ENCODE measurements at regions not wholly inside any gene's neighbourhood (a gene's known extent, or its start where the extent isn't known, plus 50 kb on each side); places are given as distances from the start of the nearest gene placed in this dataset.

DNA sequence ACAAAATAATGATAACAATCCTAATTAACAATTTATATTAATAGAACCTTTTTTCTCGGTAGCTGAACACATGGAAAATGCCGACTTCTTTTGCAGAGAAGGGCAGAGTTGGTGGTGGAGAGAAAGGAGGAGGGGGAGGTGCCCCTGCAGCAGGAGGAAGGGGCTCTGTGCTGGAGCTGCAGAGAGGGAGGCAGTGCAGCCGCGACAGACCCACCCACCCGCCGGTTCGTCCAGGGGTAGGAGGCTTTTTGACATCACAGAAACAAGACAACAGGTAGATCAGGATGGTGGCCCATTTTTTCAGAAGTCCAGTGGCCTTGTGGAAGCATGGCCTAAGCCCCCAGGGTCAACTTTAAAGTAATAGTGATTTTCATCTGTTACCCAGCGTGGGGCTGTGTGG is 321.1 kb upstream of the SALL3 start:
- no peak for TF ChIP-seq CTCF (IDR thresholded peaks at IDR 0.05; ENCODE audit: low read depth, low read length, poor library complexity, severe bottlenecking)
- no peak for TF ChIP-seq EZH2phosphoT487 (IDR thresholded peaks at IDR 0.05; ENCODE audit: borderline replicate concordance, low read length)
